ENCODE measurements at regions not wholly inside any gene's neighbourhood (a gene's known extent, or its start where the extent isn't known, plus 50 kb on each side); places are given as distances from the start of the nearest gene placed in this dataset.
A peak's percentile ranks its signal among the peaks of the same experiment; 100 is the strongest.

DNA sequence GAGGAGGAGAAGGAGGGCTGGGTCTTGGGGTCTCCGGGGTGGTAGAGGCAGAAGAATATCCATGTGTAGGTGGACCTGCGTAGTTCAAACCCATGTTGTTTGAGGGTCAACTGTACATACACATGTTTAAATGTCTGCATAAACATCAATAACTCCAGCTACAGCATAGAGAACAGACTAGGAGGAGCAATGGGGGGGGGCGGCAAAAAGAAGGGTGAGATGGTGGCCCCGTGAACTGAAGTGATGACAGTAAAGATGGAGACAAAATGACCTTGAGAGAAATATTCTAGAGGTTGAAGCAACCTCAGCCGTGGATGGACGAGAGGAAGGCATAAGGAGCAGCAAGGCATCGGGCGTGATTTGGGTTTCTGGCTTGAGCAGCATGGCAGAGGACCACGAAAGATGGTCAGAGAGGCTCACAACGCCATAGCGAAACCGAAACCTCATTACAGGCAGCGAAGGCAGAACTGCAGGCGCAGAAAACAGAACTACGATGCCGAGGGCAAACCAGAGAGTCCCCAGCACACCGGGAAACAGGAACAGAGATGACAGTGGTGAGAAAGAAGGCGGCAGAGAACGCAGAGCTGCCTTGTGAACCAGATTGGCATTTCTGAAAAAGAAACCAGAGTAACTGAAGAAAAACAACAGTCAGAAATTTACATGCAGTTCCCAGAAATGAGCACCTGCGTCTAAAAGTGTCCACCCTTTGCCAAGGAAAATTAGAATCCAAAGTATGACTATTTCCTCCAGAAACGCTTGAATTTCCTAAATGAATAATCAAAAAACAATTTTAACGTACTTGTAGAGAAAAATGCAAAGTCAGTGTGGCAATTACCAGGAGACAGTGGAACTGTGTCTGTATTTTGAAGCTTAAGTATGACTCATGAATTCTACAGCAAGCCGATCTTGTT, 50.3 kb upstream of the ENPP6 start:
- peak; percentile 94 to 95 for ATAC-seq
- Mint-ChIP-seq H3K4me3 (peak overlapping the region; percentile 84), H3K4me1 (ENCODE audit: low read depth) (peaks cover 57% of the 10 kb centered on the region), H3K27me3 (ENCODE audit: low read depth) (no peaks in the 10 kb centered on the region), H3K36me3 (ENCODE audit: insufficient read depth) (no peaks in the 10 kb centered on the region), H3K9me3 (no peaks in the 10 kb centered on the region)
- DNase-seq: peak; percentile 49
